BJ (cell line): ENCODE measurements at regions not wholly inside any gene's neighbourhood (a gene's known extent, or its start where the extent isn't known, plus 50 kb on each side); places are given as distances from the start of the nearest gene placed in this dataset.
A peak's percentile ranks its signal among the peaks of the same experiment; 100 is the strongest.
"Not testable (repeated sequence)": the region's sequence is repeated elsewhere in the genome, so short reads cannot be mapped to it uniquely, and the experiment has no call there.

ENCODE experiments used
- CTCF ChIA-PET: fragments of 350-600 bp; formaldehyde crosslinking; extraction: SDS; loops from one replicate; lab custom pipeline; 2021; ENCODE audit warnings: antibody characterized with exemption, inconsistent platforms; lab: Yijun Ruan, JAX
- POLR2A ChIA-PET: fragments of 300-600 bp; sonication (Branson Sonifier 250); formaldehyde crosslinking; extraction: SDS; loops from one replicate; lab custom pipeline; 2021; ENCODE audit warnings: antibody characterized with exemption; lab: Charles Lee
- DNase-seq: peaks from one replicate; pipeline ENCODE4 v3.0.0-alpha.2; 2011; ENCODE audit warnings: low read depth
- H3K27me3 ChIP-seq: 2 replicates; pipeline ENCODE4 v1.6.0; 2011; ENCODE audit warnings: low read length; ENCODE audit not compliant: control insufficient read depth, insufficient read depth
- H3K36me3 ChIP-seq: 2 replicates; pipeline ENCODE4 v1.5.1; 2011; ENCODE audit warnings: low read length; ENCODE audit not compliant: control insufficient read depth, insufficient read depth
- H3K4me3 ChIP-seq: 2 replicates; pipeline ENCODE4 v1.5.1; 2011; ENCODE audit warnings: low read depth, mild to moderate bottlenecking, control low read depth, low read length
- CTCF ChIP-seq: IDR thresholded peaks from 2 replicates; pipeline ENCODE4 v1.5.1; 2011; ENCODE audit warnings: low read depth, mild to moderate bottlenecking, control low read depth, inconsistent platforms, low read length, moderate library complexity; ENCODE audit not compliant: insufficient read depth

GRCh38 chr10:63976538-63976937, 455.3 kb downstream of the REEP3 start:
- Histone ChIP-seq H3K36me3 (no peaks in the 10 kb centered on the region), H3K4me3 (no peak overlapping the region), H3K27me3 (no peaks in the 10 kb centered on the region)
- ChIA-PET POLR2A (no interaction called here), CTCF (interaction anchor here (1.0 to 2.1 kb wide), 5 partner anchors 9 to 110 kb away, joined by 3 to 13 read pairs (median 3); no protein-coding TSS in a partner anchor)
- TF ChIP-seq CTCF: peak; percentile 47
- DNase-seq: no peak

- no peaks in the 10 kb centered on the region for H3K27me3 ChIP-seq
- ChIA-PET POLR2A (no interaction called here), CTCF (interaction anchor here (0.7 to 2.1 kb wide), 9 partner anchors 9 to 116 kb away, joined by 3 to 13 read pairs (median 3); no protein-coding TSS in a partner anchor)
- no peaks in the 10 kb centered on the region for H3K36me3 ChIP-seq
- DNase-seq: no peak
- TF ChIP-seq CTCF: peak; percentile 51
- H3K4me3 ChIP-seq: no peak overlapping the region
Observed at GRCh38 chr10:63977329-63977923, 456.2 kb downstream of the REEP3 start.

GRCh38 chr10:63980870-63981269, 459.7 kb downstream of the REEP3 start:
- CTCF ChIA-PET: interaction anchor here (1.3 kb wide), 1 partner anchor 114 kb away, joined by 3 read pairs; no protein-coding TSS in a partner anchor
- DNase-seq: not testable (repeated sequence)

GRCh38 chr10:63984061-63984460, 462.9 kb downstream of the REEP3 start:
- CTCF ChIA-PET: interaction anchor here (1.7 kb wide), 1 partner anchor 9 kb away, joined by 5 read pairs; no protein-coding TSS in a partner anchor
- H3K4me3 ChIP-seq, H3K36me3 ChIP-seq, POLR2A ChIA-PET, DNase-seq, H3K27me3 ChIP-seq: not testable (repeated sequence)

More at GRCh38 chr10:63980870-63981269, 459.7 kb downstream of the REEP3 start:
- H3K4me3 ChIP-seq, H3K27me3 ChIP-seq, H3K36me3 ChIP-seq, POLR2A ChIA-PET: not testable (repeated sequence)

- no peak for TF ChIP-seq CTCF
- DNase-seq: no peak
- ChIA-PET CTCF (interaction anchor here (0.9 kb wide), 1 partner anchor 9 kb away, joined by 3 read pairs; no protein-coding TSS in a partner anchor), POLR2A (no interaction called here)
- H3K4me3 ChIP-seq: no peak overlapping the region
- no peaks in the 10 kb centered on the region for H3K27me3 ChIP-seq
- H3K36me3 ChIP-seq: no peaks in the 10 kb centered on the region
Observed at GRCh38 chr10:63986536-63986935, 465.3 kb downstream of the REEP3 start.

GRCh38 chr10:63987212-63987611, 466.0 kb downstream of the REEP3 start:
- Histone ChIP-seq H3K36me3 (no peaks in the 10 kb centered on the region), H3K27me3 (no peaks in the 10 kb centered on the region), H3K4me3 (no peak overlapping the region)
- POLR2A ChIA-PET: no interaction called here
- CTCF ChIA-PET: no interaction called here
- no peak for TF ChIP-seq CTCF
- DNase-seq: no peak
